Lower leg skin (tissue), 3 donors: ENCODE measurements at regions not wholly inside any gene's neighbourhood (a gene's known extent, or its start where the extent isn't known, plus 50 kb on each side); places are given as distances from the start of the nearest gene placed in this dataset.

ENCODE experiments used
- CTCF ChIP-seq, 3 donors: fragments of 450-650 bp; IDR thresholded peaks; one replicate each; pipeline ENCODE4 v1.5.1; 2016; ENCODE audit warnings: antibody characterized with exemption in 3 of 3, mild to moderate bottlenecking in 3 of 3, moderate library complexity in 2 of 3
- POLR2A ChIP-seq, 2 donors: fragments of 450-650 bp; IDR thresholded peaks; one replicate each; pipeline ENCODE4 v1.6.1; 2016 to 2017; ENCODE audit warnings: antibody characterized with exemption in 2 of 2, mild to moderate bottlenecking in 1 of 2, moderate library complexity in 1 of 2

DNA sequence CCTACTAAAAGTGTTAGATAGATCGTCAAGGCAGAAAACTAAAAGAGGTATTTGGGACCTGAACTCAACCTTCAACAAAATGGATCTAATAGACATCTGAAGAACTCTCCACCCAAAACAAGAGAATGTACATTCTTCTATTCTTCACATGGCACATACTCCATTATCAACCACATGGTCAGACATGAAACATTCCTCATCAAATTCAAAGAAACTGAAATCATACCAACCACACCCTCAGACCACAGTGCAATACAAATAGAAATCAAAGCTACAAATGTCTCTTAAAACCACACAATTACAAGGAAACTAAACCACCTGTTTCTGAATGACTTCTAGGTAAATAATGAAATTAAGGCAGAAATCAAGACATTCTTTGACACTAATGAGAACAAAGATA, 984.1 kb upstream of the GBE1 start:
- TF ChIP-seq CTCF (IDR thresholded peaks at IDR 0.05) (no peak), POLR2A (IDR thresholded peaks at IDR 0.05) (no peak)
